Suprapubic skin (tissue), 3 donors: ENCODE measurements at regions not wholly inside any gene's neighbourhood (a gene's known extent, or its start where the extent isn't known, plus 50 kb on each side); places are given as distances from the start of the nearest gene placed in this dataset.

ENCODE experiments used
- CTCF ChIP-seq, 2 donors: fragments of 200-600 bp in 1 of 2; fragments of 450-650 bp in 1 of 2; sonication (generic) in 1 of 2; IDR thresholded peaks; one replicate each; pipeline ENCODE4 v1.5.1; 2016 to 2019; ENCODE audit warnings: antibody characterized with exemption in 2 of 2, mild to moderate bottlenecking in 1 of 2, moderate library complexity in 1 of 2
- POLR2AphosphoS5 ChIP-seq, 3 donors: sonication (generic); formaldehyde crosslinking; IDR thresholded peaks; one replicate each; pipeline ENCODE4 v1.6.1; 2017; ENCODE audit warnings: antibody characterized with exemption in 3 of 3

GRCh38 chr10:54900584-54900983 lies 99.6 kb upstream of the PCDH15 start:
- TF ChIP-seq CTCF (IDR thresholded peaks at IDR 0.05) (no peak), POLR2AphosphoS5 (IDR thresholded peaks at IDR 0.05) (no peak)
